GM19043 (cell line): ENCODE measurements at regions not wholly inside any gene's neighbourhood (a gene's known extent, or its start where the extent isn't known, plus 50 kb on each side); places are given as distances from the start of the nearest gene placed in this dataset.
"Not testable (repeated sequence)": the region's sequence is repeated elsewhere in the genome, so short reads cannot be mapped to it uniquely, and the experiment has no call there.

Experiments
- ATAC-seq: cut with Tn5 transposase; IDR thresholded peaks from one replicate; pipeline ENCODE4 v1.9.1; 2021; ENCODE audit warnings: low read depth; ENCODE audit not compliant: unreplicated experiment

DNA sequence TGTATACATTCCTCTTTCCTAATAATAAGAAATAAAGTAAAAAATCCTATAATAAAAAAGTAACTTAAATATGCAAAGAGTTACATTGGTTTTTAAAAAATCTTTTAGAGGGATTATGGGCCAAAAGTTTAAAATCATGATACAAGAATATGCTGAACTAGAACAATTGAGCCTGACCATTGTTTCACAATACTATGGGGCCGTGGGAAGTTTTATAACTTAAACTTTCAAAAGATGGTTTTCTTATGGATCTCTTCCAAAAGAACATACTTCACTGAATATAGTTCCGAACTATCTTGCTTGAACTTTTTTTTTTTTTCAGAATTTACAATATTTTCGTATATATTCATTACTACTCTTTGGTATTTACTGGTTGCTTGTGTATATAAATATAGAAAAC, 97.6 kb downstream of the NFKBIZ start:
- ATAC-seq = no peak

- ATAC-seq = peak; percentile 86
These were observed 101.2 kb downstream of the NFKBIZ start for GRCh38 chr3:101950510-101950909.

DNA sequence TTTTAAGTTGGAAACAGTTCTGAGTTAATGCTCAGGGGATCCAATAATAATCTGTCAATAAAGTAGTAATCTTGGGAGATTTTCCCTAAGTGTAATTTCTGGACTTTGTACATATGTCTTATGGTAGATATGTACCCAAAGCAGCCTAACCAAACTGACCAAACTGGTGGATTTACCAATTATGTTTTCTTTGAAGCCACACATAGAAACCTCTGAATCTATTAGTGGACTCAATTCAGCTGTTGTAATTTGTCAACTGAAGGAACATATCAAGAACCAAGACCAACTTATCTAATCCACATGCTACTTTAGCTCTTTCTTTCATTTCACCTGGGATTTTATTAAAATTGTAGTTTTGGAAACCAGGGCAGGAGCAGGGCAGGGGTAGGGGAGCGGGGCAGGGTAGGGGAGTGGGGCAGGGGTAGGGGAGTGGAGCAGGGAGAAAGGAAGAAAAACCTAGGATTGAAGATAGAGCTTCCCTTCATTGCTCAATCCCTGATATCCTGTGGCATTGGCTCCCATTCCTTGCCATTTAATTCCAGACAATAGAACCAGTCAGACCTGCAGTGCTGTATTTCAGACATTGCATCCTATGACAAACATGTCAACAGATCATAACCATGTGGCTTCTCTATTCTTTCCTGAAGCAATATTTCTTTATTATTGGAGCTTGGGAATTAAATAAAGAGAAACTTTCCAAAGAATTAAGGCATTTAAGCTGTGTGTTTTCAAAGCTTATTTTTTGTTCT, 101.8 kb downstream of the NFKBIZ start:
- ATAC-seq = peak; percentile 22

GRCh38 chr3:101954361-101954760, 105.0 kb downstream of the NFKBIZ start:
- ATAC-seq = no peak

GRCh38 chr3:101954936-101955335, 105.6 kb downstream of the NFKBIZ start:
- ATAC-seq = no peak

- ATAC-seq = no peak
These were observed 112.7 kb downstream of the NFKBIZ start for GRCh38 chr3:101962055-101962454.

DNA sequence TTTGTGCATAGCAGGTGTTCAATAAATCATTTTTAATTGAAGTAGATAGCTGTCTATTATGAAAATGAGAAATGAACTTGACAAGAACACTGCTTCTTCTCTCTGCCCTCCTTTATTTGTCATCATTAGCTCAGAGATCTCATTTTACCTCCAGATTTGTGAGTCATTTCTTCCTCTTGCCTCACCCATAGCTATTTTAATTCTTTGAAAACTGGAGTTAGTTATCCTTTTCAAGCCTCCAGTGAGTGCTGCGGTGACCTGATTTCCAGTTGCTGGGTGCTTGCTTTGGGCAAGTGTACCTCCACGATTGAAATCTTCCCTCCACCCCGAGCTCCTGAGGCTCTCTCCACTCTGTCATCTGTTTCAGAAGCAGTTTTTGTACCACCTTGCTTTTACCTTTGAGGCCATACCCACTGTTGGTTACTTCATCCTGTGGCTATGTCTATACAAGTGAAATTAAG, 114.6 kb downstream of the NFKBIZ start:
- ATAC-seq = no peak

DNA sequence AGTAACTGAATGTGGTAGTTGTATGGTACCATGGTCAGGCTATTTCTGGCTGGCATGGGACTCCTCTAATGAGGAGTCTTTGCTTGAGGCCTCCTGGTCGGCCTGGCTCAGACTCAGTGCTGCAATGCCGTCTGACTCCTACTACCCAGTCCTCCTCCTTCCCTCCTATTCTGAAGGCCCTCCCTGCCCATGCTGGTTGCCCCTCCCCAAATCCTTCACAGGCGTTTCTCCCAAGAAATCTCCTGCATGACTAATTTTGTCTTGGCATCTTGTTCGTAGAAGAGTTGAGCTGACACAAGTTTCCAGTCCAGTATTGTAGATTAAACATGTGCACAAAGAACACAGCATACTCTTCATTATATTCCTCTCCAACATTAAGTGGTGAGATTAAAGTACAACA, 115.5 kb downstream of the NFKBIZ start:
- ATAC-seq = no peak

DNA sequence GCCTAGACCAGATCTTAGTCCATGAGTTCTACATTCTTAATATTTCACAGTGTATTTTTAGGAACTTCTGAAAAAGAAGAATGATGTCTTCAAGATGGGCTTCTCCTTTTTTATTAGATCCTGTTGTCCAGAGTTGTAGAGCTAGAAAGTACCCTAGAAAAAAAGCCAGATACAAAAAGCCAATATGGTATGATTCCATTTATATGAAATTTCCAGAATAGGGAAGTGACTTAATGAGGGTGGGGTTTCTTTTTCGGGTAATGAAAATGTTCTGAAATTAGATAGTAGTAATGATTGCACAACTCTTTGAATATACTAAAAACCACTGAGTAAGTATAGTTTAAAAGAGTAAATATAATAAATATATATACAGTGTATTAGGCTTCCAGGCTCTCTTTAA, 116.9 kb downstream of the NFKBIZ start:
- ATAC-seq = no peak

DNA sequence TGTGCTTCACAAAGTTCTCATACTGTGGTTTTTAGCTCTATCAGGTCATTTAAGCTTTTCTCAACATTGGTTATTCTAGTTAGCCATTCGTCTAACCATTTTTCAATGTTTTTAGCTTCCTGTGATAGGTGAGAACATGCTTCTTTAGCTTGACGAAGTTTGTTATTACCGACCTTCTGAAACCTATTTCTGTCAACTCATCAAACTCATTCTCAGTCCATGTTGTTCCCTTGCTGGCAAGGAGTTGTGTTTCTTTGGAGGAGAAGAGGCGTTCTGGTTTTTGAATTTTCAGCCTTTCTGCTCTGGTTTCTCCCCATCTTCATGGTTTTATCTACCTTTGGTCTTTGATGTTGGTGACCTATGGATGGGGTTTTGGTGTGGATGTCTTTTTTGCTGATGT, 120.9 kb downstream of the NFKBIZ start:
- ATAC-seq = no peak

DNA sequence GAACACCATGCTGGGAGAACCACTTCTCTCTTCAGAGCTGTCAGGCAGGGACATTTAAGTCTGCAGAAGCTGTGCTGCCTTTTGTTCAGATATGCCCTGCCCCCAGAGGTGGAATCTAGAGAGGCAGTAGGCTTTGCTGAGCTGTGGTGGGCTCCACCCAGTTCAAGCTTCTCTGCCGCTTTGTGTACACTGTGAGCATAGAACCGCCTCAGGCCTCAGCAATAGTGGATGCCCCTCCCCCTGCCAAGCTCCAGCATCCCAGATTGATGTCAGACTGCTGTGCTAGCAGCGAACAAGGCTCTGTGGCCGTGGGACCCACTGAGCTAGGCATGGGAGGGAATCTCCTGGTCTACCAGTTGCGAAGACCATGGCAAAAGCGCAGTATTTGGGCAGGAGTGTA, 121.6 kb downstream of the NFKBIZ start:
- no peak for ATAC-seq

DNA sequence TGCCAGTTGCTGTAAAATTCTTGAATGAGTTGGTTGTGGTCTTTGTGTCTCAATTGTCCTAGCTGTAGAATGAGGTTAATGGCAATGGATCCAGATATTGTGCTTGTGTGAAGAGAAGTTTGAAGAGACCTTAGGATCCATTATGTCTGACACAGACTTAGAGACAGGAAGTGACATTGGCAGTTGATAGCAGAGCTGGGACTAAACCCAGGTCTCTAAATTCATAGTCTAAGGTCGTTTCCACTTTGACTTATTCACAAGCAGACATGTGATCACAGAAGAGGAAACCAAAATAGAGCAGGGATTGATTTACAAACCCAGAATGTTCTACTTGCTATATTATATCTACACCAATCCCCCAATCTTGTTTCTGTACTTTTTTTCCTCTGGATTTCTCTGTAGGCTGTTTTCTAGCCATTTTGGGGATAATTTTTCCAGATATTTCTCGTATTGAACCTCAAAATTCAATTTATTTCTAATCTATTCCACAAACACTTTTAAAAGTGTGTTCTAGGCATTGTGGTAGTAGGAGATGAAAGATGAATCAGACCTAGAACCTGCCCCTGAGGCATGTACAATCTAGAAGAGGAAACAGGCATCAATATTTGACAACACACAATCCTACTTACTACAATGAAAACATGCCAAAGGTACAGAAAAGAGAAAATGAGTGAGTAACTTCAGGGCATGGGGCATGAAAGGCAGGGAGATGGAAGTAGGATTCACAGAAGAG, 123.3 kb downstream of the NFKBIZ start:
- no peak for ATAC-seq

DNA sequence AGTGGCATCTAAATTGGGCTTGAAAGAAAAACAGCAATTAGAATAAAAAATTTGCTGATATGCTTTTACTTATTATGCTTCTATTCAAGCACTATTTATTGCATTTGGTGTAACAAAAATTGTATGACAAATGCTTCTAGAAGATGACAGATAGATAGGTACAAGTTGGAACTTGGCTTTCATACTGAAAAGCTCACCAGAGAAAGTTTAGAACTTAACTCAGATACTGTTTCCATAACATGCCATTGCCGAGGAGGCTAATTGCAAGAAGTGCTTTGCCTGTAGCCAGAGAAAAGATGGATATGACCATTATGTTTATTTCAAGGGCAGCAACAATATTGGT, 123.8 kb downstream of the NFKBIZ start:
- no peak for ATAC-seq

DNA sequence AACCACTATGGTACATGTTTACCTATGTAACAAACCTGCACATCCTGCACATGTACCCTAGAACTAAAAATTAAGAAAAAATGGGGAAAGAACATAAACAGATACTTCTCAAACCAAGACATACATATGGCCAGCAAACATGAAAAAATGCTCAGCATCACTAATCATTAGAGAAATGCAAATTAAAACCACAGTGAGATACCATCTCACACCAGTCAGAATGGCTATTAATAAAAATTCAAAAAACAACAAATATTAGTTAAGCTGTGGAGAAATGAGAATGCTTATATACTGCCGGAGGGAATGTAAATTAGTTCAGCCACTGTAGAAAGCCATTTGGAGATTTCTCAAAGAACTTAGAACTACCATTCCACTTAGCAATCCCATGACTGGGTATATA, 126.1 kb downstream of the NFKBIZ start:
- ATAC-seq = not testable (repeated sequence)

- peak; percentile 92 for ATAC-seq
These were observed 127.2 kb downstream of the NFKBIZ start for GRCh38 chr3:101976473-101976872.

- ATAC-seq = no peak
These were observed 129.0 kb downstream of the NFKBIZ start for GRCh38 chr3:101978348-101978747.

DNA sequence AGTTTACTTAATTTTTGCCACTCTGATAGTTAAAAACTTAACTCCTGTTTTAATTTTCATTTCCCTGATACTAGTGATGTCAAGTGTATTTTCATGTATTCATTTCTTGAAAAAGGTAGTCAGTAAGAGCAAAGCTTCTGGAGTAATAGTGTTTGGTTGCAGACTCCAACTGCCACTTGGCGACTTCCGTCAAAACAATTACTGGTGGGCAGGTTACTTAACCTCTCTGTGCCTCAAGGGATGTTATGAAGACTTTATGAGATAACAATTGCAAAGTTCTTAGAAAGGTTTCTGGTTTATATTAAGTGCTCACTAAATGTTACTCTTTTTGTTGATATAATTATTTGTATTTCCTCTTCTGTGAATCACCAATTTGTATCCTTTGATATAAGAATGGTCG, 129.7 kb downstream of the NFKBIZ start:
- no peak for ATAC-seq

DNA sequence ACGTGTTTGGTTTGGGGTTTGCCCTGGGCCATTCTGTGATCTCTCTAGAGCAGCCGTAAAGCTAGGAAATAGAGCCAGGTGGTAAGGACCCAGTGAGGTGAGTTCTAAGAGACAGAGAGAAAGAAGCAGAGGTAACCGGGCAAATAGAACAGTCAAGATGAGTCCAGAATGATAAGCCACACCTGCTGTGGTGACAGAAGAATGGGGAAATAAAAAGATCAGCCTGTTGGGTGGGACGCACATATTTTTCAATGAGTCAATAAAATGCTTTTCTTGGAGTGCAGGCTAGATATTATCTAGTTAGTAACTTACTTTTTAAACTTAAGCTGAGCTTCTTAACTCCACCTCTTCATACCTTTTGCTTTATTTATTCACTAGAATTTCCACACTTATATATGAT, 135.0 kb downstream of the NFKBIZ start:
- no peak for ATAC-seq

DNA sequence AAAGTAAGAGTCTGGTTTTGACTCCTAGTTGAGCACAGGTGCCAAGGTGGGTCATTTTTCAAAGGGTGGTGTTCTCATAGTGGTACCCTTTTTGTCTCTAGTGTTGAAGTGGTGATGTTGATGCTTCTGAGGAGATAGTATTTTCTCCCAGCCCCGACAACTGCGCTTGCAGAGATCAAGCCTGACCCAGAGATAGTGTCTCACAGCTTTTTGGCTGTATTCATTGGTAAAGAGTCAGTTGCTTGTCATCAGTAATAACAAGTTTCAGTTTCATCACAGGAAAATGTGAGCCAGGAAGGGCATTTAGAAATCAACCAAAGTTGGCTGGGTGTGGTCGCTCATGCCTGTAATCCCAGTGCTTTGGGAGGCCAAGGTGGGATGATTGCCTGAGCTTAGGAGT, 139.3 kb downstream of the NFKBIZ start:
- peak; percentile 29 for ATAC-seq

GRCh38 chr3:101989578-101990200, 140.4 kb downstream of the NFKBIZ start:
- ATAC-seq = no peak

DNA sequence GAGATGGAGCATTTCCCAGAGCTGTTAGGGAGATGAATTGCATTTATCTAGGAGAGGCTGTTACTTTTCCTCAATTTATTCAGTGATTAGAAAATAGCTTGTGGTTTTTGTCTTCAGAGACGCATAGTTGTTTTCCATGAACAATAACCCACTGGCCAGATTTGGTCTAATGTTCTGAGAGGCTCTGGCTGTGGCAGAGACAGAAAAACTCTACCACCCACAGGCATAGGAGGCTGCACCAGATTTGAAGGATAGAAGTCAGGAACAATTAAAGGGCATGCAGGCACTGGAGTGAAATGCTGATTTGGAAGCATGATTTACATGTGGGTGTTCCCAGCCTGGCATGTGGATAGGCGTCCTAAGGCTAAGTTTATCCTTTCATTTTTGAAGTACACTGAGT, 143.5 kb downstream of the NFKBIZ start:
- no peak for ATAC-seq

DNA sequence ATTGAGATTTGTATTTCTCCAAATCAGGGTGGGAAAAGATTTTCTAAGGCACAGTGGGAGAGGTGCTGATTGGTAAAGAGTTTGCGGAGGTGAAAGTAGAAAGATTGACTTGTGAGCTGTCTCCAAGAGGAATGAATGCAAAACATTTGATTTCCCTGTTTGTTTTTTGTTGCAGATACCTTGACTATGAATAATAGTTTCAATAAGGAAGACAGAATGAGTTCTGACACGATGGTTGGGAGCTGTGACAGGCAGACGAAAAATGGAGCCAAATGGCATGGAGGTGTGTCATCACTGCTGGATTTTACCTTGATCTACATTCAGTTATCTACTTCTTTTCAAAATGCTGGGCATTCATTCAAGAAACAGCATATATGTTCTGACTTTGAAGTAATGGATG, 145.1 kb downstream of the NFKBIZ start:
- no peak for ATAC-seq
